B cell (primary cell): ENCODE measurements at regions not wholly inside any gene's neighbourhood (a gene's known extent, or its start where the extent isn't known, plus 50 kb on each side); places are given as distances from the start of the nearest gene placed in this dataset.

Experiments
- ATAC-seq: fragments of 200-7000 bp; cut with Tn5 transposase; one replicate; pipeline ENCODE4 v1.10.0; 2021; ENCODE audit warnings: low read depth, mild to moderate bottlenecking, moderate number of reproducible peaks, moderate library complexity
- CTCF ChIA-PET: fragments of 350-600 bp; sonication (Branson Sonifier 250); formaldehyde crosslinking; loops from one replicate; lab custom pipeline; 2021; ENCODE audit warnings: antibody characterized with exemption, inconsistent platforms; lab: Charles Lee
- POLR2A ChIA-PET: fragments of 350-600 bp; sonication (Branson Sonifier 250); formaldehyde crosslinking; loops from one replicate; lab custom pipeline; 2021; ENCODE audit warnings: antibody characterized with exemption; lab: Charles Lee
- DNase-seq: peaks from one replicate; pipeline ENCODE4 v3.0.0; 2013
- H2AFZ ChIP-seq: 2 replicates; pipeline ENCODE4 v1.6.1; 2012; ENCODE audit warnings: mild to moderate bottlenecking, low read depth, low read length; ENCODE audit not compliant: insufficient read depth, poor library complexity, severe bottlenecking
- H3K27ac ChIP-seq, 2 donors: 1 replicate in 1 of 2; 2 replicates in 1 of 2; pipeline ENCODE4 v1.5.1; 2012 to 2013; ENCODE audit warnings: low read length in 2 of 2, mild to moderate bottlenecking in 2 of 2, moderate library complexity in 1 of 2
- H3K27me3 ChIP-seq, 4 experiments: fragments of 200-600 bp in 1 of 4; sonication (generic) in 1 of 4; replicated peaks in 1 of 4; 1 replicate in 2 of 4; 2 replicates in 2 of 4; pipeline versions ENCODE4 v1.6.1 to v1.7.0; 2013 to 2016; ENCODE audit warnings: low read length in 3 of 4, mild to moderate bottlenecking in 2 of 4, mixed read lengths in 1 of 4, moderate library complexity in 1 of 4; ENCODE audit not compliant: insufficient read depth in 4 of 4, control insufficient read depth in 3 of 4; ENCODE audit errors: control extremely low read depth in 1 of 4
- H3K36me3 ChIP-seq, 2 experiments: replicated peaks in 1 of 2; 1 replicate in 1 of 2; 2 replicates in 1 of 2; pipeline versions ENCODE4 v1.6.1 to v1.7.1; 2013; ENCODE audit warnings: low read length in 1 of 2; ENCODE audit not compliant: insufficient read depth in 2 of 2, control insufficient read depth in 1 of 2; ENCODE audit errors: control extremely low read depth in 1 of 2, extremely low read depth in 1 of 2
- H3K4me1 ChIP-seq, 2 donors: fragments of 200-600 bp in 1 of 2; sonication (generic) in 1 of 2; 1 replicate in 1 of 2; 2 replicates in 1 of 2; pipeline versions ENCODE4 v1.5.1 to v1.6.1; 2013 to 2017; ENCODE audit warnings: low read length in 2 of 2; ENCODE audit not compliant: control insufficient read depth in 2 of 2, insufficient read depth in 2 of 2
- H3K4me2 ChIP-seq: replicated peaks from 2 replicates; pipeline ENCODE3; 2012; ENCODE audit warnings: mild to moderate bottlenecking, low read depth, low read length; ENCODE audit not compliant: poor library complexity, severe bottlenecking
- H3K4me3 ChIP-seq, 5 experiments: fragments of 200-600 bp in 1 of 5; sonication (generic) in 1 of 5; 1 replicate in 3 of 5; 2 replicates in 2 of 5; pipeline versions ENCODE4 v1.5.1 to v1.7.0; 2011 to 2016; ENCODE audit warnings: low read length in 4 of 5, mild to moderate bottlenecking in 4 of 5, low read depth in 2 of 5, control low read depth in 1 of 5, moderate library complexity in 1 of 5; ENCODE audit not compliant: insufficient read depth in 1 of 5; ENCODE audit errors: control extremely low read depth in 1 of 5, extremely low read depth in 1 of 5
- H3K79me2 ChIP-seq: fragments of 200-600 bp; sonication (generic); one replicate; pipeline ENCODE4 v1.6.0; 2016; ENCODE audit warnings: low read length; ENCODE audit not compliant: control insufficient read depth, insufficient read depth
- H3K9ac ChIP-seq: fragments of 200-600 bp; sonication (generic); 2 replicates; pipeline ENCODE4 v1.6.1; 2017; ENCODE audit warnings: mild to moderate bottlenecking, low read length, moderate library complexity
- H3K9me3 ChIP-seq, 3 donors: one replicate each; pipeline versions ENCODE4 v1.6.1 to v1.7.1; 2013; ENCODE audit warnings: low read length in 2 of 3; ENCODE audit not compliant: control insufficient read depth in 2 of 3, insufficient read depth in 1 of 3; ENCODE audit errors: control extremely low read depth in 1 of 3
- H4K20me1 ChIP-seq: 2 replicates; pipeline ENCODE4 v1.6.0; 2012; ENCODE audit warnings: mild to moderate bottlenecking, low read length; ENCODE audit not compliant: insufficient read depth, control insufficient read depth, poor library complexity, severe bottlenecking
- H3K27ac Mint-ChIP-seq: one replicate; pipeline ENCODE4 v1.8.0; 2021; ENCODE audit warnings: mixed read lengths
- H3K27me3 Mint-ChIP-seq: one replicate; pipeline ENCODE4 v1.8.0; 2021; ENCODE audit warnings: mixed read lengths
- H3K4me1 Mint-ChIP-seq: one replicate; pipeline ENCODE4 v1.8.0; 2021; ENCODE audit warnings: mixed read lengths
- H3K4me3 Mint-ChIP-seq: one replicate; pipeline ENCODE4 v1.8.0; 2021; ENCODE audit warnings: mixed read lengths
- H3K9me3 Mint-ChIP-seq: one replicate; pipeline ENCODE4 v1.8.0; 2022; ENCODE audit warnings: mixed read lengths; ENCODE audit not compliant: insufficient read depth
- CTCF ChIP-seq: fragments of 200-600 bp; IDR thresholded peaks from one replicate; pipeline ENCODE4 v1.8.0; 2022; ENCODE audit warnings: antibody characterized with exemption, mild to moderate bottlenecking
- EZH2 ChIP-seq: IDR thresholded peaks from 2 replicates; pipeline ENCODE4 v1.6.1; 2012; ENCODE audit warnings: borderline replicate concordance, low read depth, mild to moderate bottlenecking, moderate library complexity, low read length; ENCODE audit not compliant: insufficient read depth, poor library complexity, severe bottlenecking
- WGBS: methylation state at CpG from one replicate; pipeline ENCODE4 v1.1.5; 2013; ENCODE audit warnings: missing lambda C conversion rate; ENCODE audit not compliant: insufficient coverage; 5-methylcytosine and 5-hydroxymethylcytosine counted together
- intact Hi-C: fragments of 100-400 bp; cut with micrococcal nuclease; formaldehyde crosslinking; loops from one replicate; pipeline ENCODE4 v1.10.0; 2022

- H3K4me3 Mint-ChIP-seq, result no peak overlapping the region
- Histone ChIP-seq H3K27ac (no peak overlapping the region), H3K4me3 (no peak overlapping the region), H2AFZ (no peak overlapping the region), H3K79me2 (no peaks in the 10 kb centered on the region), H3K4me2 (no peak overlapping the region), H3K4me1 (peaks cover 0 to 2% of the 10 kb centered on the region in 2 donors), H3K9ac (no peak overlapping the region), H3K9me3 (no peaks in the 10 kb centered on the region), H3K27me3 (no peaks in the 10 kb centered on the region), H4K20me1 (no peaks in the 10 kb centered on the region), H3K36me3 (no peaks in the 10 kb centered on the region)
- CTCF ChIA-PET, result no interaction called here
- ATAC-seq (no peak), DNase-seq (no peak)
- intact Hi-C loops, result no loop called here
- peaks cover 13% of the 10 kb centered on the region for H3K27me3 Mint-ChIP-seq
- POLR2A ChIA-PET, result no interaction called here
- no peak overlapping the region for H3K27ac Mint-ChIP-seq
- peaks cover 3% of the 10 kb centered on the region for H3K4me1 Mint-ChIP-seq
- TF ChIP-seq EZH2, result no peak
- TF ChIP-seq CTCF, result no peak
- H3K9me3 Mint-ChIP-seq, result no peaks in the 10 kb centered on the region
- WGBS, result no CpG with 5 or more reads among the region's 4 CpGs
Observed at GRCh38 chr12:66763467-66763866, 84.6 kb upstream of the GRIP1 start.

GRCh38 chr12:66765204-66765603 lies 86.3 kb upstream of the GRIP1 start:
- Histone ChIP-seq H2AFZ (no peak overlapping the region), H3K4me2 (no peak overlapping the region), H3K27ac (no peak overlapping the region), H3K27me3 (peaks cover 0 to 2% (median 0%) of the 10 kb centered on the region in 4 experiments), H3K36me3 (no peaks in the 10 kb centered on the region), H3K79me2 (no peaks in the 10 kb centered on the region), H3K9me3 (no peaks in the 10 kb centered on the region), H3K4me1 (peaks cover 0 to 6% of the 10 kb centered on the region in 2 donors), H3K4me3 (no peak overlapping the region), H4K20me1 (no peaks in the 10 kb centered on the region), H3K9ac (no peak overlapping the region)
- POLR2A ChIA-PET, result interaction anchor here (0.6 kb wide), 1 partner anchor 480 kb away, joined by 3 read pairs; no protein-coding TSS in a partner anchor
- H3K4me3 Mint-ChIP-seq, result no peak overlapping the region
- no peak overlapping the region for H3K27ac Mint-ChIP-seq
- ATAC-seq (no peak), DNase-seq (no peak)
- H3K4me1 Mint-ChIP-seq, result peaks cover 6% of the 10 kb centered on the region
- intact Hi-C loops, result no loop called here
- 57% methylated on average over 1 of the region's 1 CpG for WGBS
- no peak for TF ChIP-seq EZH2
- no peaks in the 10 kb centered on the region for H3K9me3 Mint-ChIP-seq
- CTCF ChIA-PET, result no interaction called here
- peaks cover 13% of the 10 kb centered on the region for H3K27me3 Mint-ChIP-seq
